HepG2 (cell line): ENCODE measurements at regions not wholly inside any gene's neighbourhood (a gene's known extent, or its start where the extent isn't known, plus 50 kb on each side); places are given as distances from the start of the nearest gene placed in this dataset.

Experiments used
- MAF1 ChIP-seq: sonication (generic); formaldehyde crosslinking; IDR thresholded peaks from 2 replicates; pipeline ENCODE4 v1.5.0; 2020; ENCODE audit warnings: missing genetic modification reagents, borderline replicate concordance
- MAFK ChIP-seq, 2 experiments: IDR thresholded peaks in 1 of 2; conservative IDR thresholded peaks in 1 of 2; 2 replicates each; pipeline ENCODE4 v1.6.1; 2011; ENCODE audit warnings: improper control_type of control experiment in 2 of 2, low read length in 2 of 2
- MYC ChIP-seq: sonication (generic); formaldehyde crosslinking; IDR thresholded peaks from 2 replicates; pipeline ENCODE4 v1.9.0; 2021; ENCODE audit warnings: missing genetic modification reagents, borderline replicate concordance
- PHB2 ChIP-seq: fragments of 450-650 bp; IDR thresholded peaks from 2 replicates; pipeline ENCODE4 v1.6.1; 2018; ENCODE audit not compliant: partially characterized antibody
- PTBP1 ChIP-seq: fragments of 200-400 bp; formaldehyde crosslinking; IDR thresholded peaks from 2 replicates; pipeline ENCODE4 v1.6.1; 2018; ENCODE audit warnings: low read length, low read depth; ENCODE audit not compliant: poor library complexity, severe bottlenecking
- REL ChIP-seq: sonication (generic); formaldehyde crosslinking; conservative IDR thresholded peaks from 2 replicates; pipeline ENCODE4 v1.8.0; 2022; ENCODE audit warnings: mild to moderate bottlenecking, missing genetic modification reagents, moderate library complexity
- REPIN1 ChIP-seq: sonication (generic); formaldehyde crosslinking; IDR thresholded peaks from 2 replicates; pipeline ENCODE4 v1.8.0; 2022; ENCODE audit warnings: missing genetic modification reagents, low read depth, mild to moderate bottlenecking, borderline replicate concordance
- RFXANK ChIP-seq: IDR thresholded peaks from 2 replicates; pipeline ENCODE4 v1.6.1; 2016
- SOX6 ChIP-seq, 2 experiments: fragments of 450-650 bp in 1 of 2; sonication (generic) in 1 of 2; formaldehyde crosslinking in 1 of 2; IDR thresholded peaks; 2 replicates each; pipeline versions ENCODE4 v1.4.0 to v1.6.1; 2017 to 2020; ENCODE audit warnings: antibody characterized with exemption in 1 of 2, mild to moderate bottlenecking in 1 of 2, missing genetic modification reagents in 1 of 2
- ZBTB1 ChIP-seq: sonication (generic); formaldehyde crosslinking; IDR thresholded peaks from 2 replicates; pipeline ENCODE4 v1.4.0; 2020; ENCODE audit warnings: missing genetic modification reagents, borderline replicate concordance
- ZBTB7A ChIP-seq: sonication (generic); formaldehyde crosslinking; IDR thresholded peaks from 2 replicates; pipeline ENCODE4 v1.8.0; 2022; ENCODE audit warnings: mild to moderate bottlenecking, missing genetic modification reagents
- ZEB1 ChIP-seq: IDR thresholded peaks from 2 replicates; pipeline ENCODE4 v1.6.1; 2012; ENCODE audit warnings: mild to moderate bottlenecking, low read depth, inconsistent platforms; ENCODE audit not compliant: insufficient replicate concordance
- ZNF431 ChIP-seq: sonication (generic); formaldehyde crosslinking; IDR thresholded peaks from 2 replicates; pipeline ENCODE4 v1.9.0; 2022; ENCODE audit warnings: missing genetic modification reagents, low read depth, mild to moderate bottlenecking, borderline replicate concordance
- ZNF674 ChIP-seq: sonication (generic); formaldehyde crosslinking; IDR thresholded peaks from 2 replicates; pipeline ENCODE4 v1.5.0; 2020; ENCODE audit warnings: low read depth, mild to moderate bottlenecking, missing genetic modification reagents
- ZNF780A ChIP-seq: sonication (generic); formaldehyde crosslinking; IDR thresholded peaks from 2 replicates; pipeline ENCODE4 v1.8.0; 2022; ENCODE audit warnings: mild to moderate bottlenecking, missing genetic modification reagents, moderate library complexity
- TF ChIP-seq, protein P1 (sequence below): sonication (generic); formaldehyde crosslinking; IDR thresholded peaks from 2 replicates; pipeline ENCODE4 v1.4.0; 2020; ENCODE audit warnings: missing genetic modification reagents, borderline replicate concordance
- TF ChIP-seq, protein P2 (sequence below): sonication (generic); formaldehyde crosslinking; IDR thresholded peaks from 2 replicates; pipeline ENCODE4 v1.9.0; 2021; ENCODE audit warnings: missing genetic modification reagents, borderline replicate concordance

DNA sequence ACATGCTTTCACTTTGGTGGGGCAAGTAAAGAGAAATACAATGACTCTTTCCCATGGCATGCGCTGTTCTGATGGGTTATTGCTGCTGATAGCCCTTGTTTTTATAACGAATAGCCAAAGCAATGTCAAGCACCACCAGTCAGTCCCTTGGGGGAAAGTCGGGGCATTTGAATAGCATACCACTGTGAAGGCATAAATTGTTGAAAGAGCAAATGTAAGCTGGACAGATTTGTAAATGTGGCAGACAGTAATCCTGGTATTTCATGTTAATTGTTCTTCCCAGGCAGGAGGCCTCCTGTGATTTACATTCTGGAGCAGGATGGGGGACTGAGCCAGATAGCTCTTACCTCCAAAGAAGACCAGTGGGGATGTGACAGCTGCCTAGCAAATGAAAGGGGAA, 293.3 kb downstream of the ADRA2A start (continued):
- TF ChIP-seq ZBTB7A (CRISPR knock-in tag) (no peak), ZNF780A (CRISPR knock-in tag) (no peak), MAF1 (CRISPR knock-in tag) (no peak), ZNF674 (CRISPR knock-in tag) (no peak), SOX6 (IDR thresholded peaks at IDR 0.05) (no peak), SOX6 (CRISPR knock-in tag; IDR thresholded peaks at IDR 0.05) (no peak), PTBP1 (no peak), ZBTB1 (CRISPR knock-in tag) (no peak), REL (CRISPR knock-in tag) (no peak), ZNF431 (CRISPR knock-in tag) (no peak), REPIN1 (no peak), MAFK (conservative IDR thresholded peaks at IDR 0.05 in 1 of 2, IDR thresholded peaks at IDR 0.05 in 1 of 2; ENCODE audit: low read length in 2 of 2) (no peak), PHB2 (no peak), ZEB1 (no peak), MYC (CRISPR knock-in tag) (no peak), RFXANK (CRISPR knock-in tag) (no peak)
- TF ChIP-seq, protein P1, sequence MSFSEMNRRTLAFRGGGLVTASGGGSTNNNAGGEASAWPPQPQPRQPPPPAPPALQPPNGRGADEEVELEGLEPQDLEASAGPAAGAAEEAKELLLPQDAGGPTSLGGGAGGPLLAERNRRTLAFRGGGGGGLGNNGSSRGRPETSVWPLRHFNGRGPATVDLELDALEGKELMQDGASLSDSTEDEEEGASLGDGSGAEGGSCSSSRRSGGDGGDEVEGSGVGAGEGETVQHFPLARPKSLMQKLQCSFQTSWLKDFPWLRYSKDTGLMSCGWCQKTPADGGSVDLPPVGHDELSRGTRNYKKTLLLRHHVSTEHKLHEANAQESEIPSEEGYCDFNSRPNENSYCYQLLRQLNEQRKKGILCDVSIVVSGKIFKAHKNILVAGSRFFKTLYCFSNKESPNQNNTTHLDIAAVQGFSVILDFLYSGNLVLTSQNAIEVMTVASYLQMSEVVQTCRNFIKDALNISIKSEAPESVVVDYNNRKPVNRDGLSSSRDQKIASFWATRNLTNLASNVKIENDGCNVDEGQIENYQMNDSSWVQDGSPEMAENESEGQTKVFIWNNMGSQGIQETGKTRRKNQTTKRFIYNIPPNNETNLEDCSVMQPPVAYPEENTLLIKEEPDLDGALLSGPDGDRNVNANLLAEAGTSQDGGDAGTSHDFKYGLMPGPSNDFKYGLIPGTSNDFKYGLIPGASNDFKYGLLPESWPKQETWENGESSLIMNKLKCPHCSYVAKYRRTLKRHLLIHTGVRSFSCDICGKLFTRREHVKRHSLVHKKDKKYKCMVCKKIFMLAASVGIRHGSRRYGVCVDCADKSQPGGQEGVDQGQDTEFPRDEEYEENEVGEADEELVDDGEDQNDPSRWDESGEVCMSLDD (CRISPR knock-in tag) = no peak
- TF ChIP-seq, protein P2, sequence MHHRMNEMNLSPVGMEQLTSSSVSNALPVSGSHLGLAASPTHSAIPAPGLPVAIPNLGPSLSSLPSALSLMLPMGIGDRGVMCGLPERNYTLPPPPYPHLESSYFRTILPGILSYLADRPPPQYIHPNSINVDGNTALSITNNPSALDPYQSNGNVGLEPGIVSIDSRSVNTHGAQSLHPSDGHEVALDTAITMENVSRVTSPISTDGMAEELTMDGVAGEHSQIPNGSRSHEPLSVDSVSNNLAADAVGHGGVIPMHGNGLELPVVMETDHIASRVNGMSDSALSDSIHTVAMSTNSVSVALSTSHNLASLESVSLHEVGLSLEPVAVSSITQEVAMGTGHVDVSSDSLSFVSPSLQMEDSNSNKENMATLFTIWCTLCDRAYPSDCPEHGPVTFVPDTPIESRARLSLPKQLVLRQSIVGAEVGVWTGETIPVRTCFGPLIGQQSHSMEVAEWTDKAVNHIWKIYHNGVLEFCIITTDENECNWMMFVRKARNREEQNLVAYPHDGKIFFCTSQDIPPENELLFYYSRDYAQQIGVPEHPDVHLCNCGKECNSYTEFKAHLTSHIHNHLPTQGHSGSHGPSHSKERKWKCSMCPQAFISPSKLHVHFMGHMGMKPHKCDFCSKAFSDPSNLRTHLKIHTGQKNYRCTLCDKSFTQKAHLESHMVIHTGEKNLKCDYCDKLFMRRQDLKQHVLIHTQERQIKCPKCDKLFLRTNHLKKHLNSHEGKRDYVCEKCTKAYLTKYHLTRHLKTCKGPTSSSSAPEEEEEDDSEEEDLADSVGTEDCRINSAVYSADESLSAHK (CRISPR knock-in tag) = no peak
